Keratinocyte (primary cell): ENCODE measurements at regions not wholly inside any gene's neighbourhood (a gene's known extent, or its start where the extent isn't known, plus 50 kb on each side); places are given as distances from the start of the nearest gene placed in this dataset.

Experiments used
- DNase-seq: peaks from one replicate; pipeline ENCODE4 v3.0.0-alpha.2; 2011; ENCODE audit warnings: low read depth, missing footprints, low spot score
- FAIRE-seq: peaks from 2 replicates; lab custom pipeline; 2011; peaks lifted over from hg19 to GRCh38; lab: Jason Lieb, UNC
- H2AFZ ChIP-seq: 2 replicates; pipeline ENCODE4 v1.6.0; 2012; ENCODE audit warnings: low read length, control low read depth, inconsistent platforms; ENCODE audit not compliant: control insufficient read depth
- H3K27ac ChIP-seq: 2 replicates; pipeline ENCODE4 v1.5.1; 2011; ENCODE audit warnings: low read length; ENCODE audit not compliant: control insufficient read depth, insufficient read depth
- H3K27me3 ChIP-seq: 3 replicates; pipeline ENCODE4 v1.6.0; 2011; ENCODE audit warnings: low read length; ENCODE audit not compliant: control insufficient read depth, insufficient read depth; ENCODE audit errors: extremely low read depth
- H3K36me3 ChIP-seq, 2 experiments: 2 replicates in 1 of 2; 3 replicates in 1 of 2; pipeline ENCODE4 v1.5.1; 2011; ENCODE audit warnings: low read length in 2 of 2, mild to moderate bottlenecking in 1 of 2; ENCODE audit not compliant: control insufficient read depth in 2 of 2, insufficient read depth in 2 of 2; ENCODE audit errors: extremely low read depth in 1 of 2
- H3K4me1 ChIP-seq: 3 replicates; pipeline ENCODE4 v1.5.1; 2011; ENCODE audit warnings: low read length; ENCODE audit not compliant: control insufficient read depth, insufficient read depth; ENCODE audit errors: extremely low read depth
- H3K4me2 ChIP-seq: 3 replicates; pipeline ENCODE4 v1.6.0; 2011; ENCODE audit warnings: low read depth, low read length; ENCODE audit not compliant: control insufficient read depth, insufficient read depth; ENCODE audit errors: extremely low read depth
- H3K4me3 ChIP-seq, 3 experiments: fragments of 200-600 bp in 1 of 3; sonication (generic) in 1 of 3; 2 replicates in 2 of 3; 3 replicates in 1 of 3; pipeline ENCODE4 v1.5.1; 2011 to 2016; ENCODE audit warnings: low read length in 3 of 3, mild to moderate bottlenecking in 3 of 3, control low read depth in 2 of 3, inconsistent platforms in 1 of 3, low read depth in 1 of 3, mixed read lengths in 1 of 3, mixed run types in 1 of 3, moderate library complexity in 1 of 3; ENCODE audit not compliant: control insufficient read depth in 2 of 3, insufficient read depth in 2 of 3; ENCODE audit errors: extremely low read depth in 1 of 3
- H3K79me2 ChIP-seq: 2 replicates; pipeline ENCODE4 v1.6.0; 2012; ENCODE audit warnings: low read length; ENCODE audit not compliant: control insufficient read depth, insufficient read depth
- H3K9ac ChIP-seq: 3 replicates; pipeline ENCODE4 v1.6.0; 2011; ENCODE audit warnings: low read length; ENCODE audit not compliant: control insufficient read depth, insufficient read depth; ENCODE audit errors: extremely low read depth
- H3K9me1 ChIP-seq: 3 replicates; pipeline ENCODE4 v1.6.0; 2011; ENCODE audit warnings: low read length; ENCODE audit not compliant: control insufficient read depth, insufficient read depth; ENCODE audit errors: extremely low read depth
- H3K9me3 ChIP-seq: 2 replicates; pipeline ENCODE4 v1.5.1; 2012; ENCODE audit warnings: low read depth, low read length; ENCODE audit not compliant: control insufficient read depth
- H4K20me1 ChIP-seq: 3 replicates; pipeline ENCODE4 v1.6.0; 2011; ENCODE audit warnings: low read length; ENCODE audit not compliant: control insufficient read depth, insufficient read depth; ENCODE audit errors: extremely low read depth
- CTCF ChIP-seq, 3 experiments: IDR thresholded peaks in 1 of 3; conservative IDR thresholded peaks in 1 of 3; optimal IDR thresholded peaks in 1 of 3; 2 replicates in 2 of 3; 3 replicates in 1 of 3; pipeline versions ENCODE3 to v1.5.1; 2011; ENCODE audit warnings: low read length in 3 of 3, mild to moderate bottlenecking in 3 of 3, moderate library complexity in 2 of 3, control low read depth in 1 of 3, inconsistent platforms in 1 of 3; ENCODE audit not compliant: insufficient read depth in 2 of 3; ENCODE audit errors: extremely low read depth in 1 of 3
- EZH2 ChIP-seq: IDR thresholded peaks from one replicate; pipeline ENCODE4 v1.6.1; 2012; ENCODE audit warnings: inconsistent platforms, mild to moderate bottlenecking, low read length, moderate library complexity
- dilution Hi-C: fragments of 300-500 bp; cut with MboI; formaldehyde crosslinking; loops from one replicate; pipeline ENCODE4 v1.7.0; 2020; ENCODE audit warnings: low sequenced_read_pairs; ENCODE audit not compliant: extremely low pct_ligation_motif_present

- no peak overlapping the region for H3K27ac ChIP-seq
- dilution Hi-C loops: no loop called here
- no peak overlapping the region for H3K9ac ChIP-seq
These were observed 105.3 kb downstream of the SIK1 start for GRCh38 chr21:43321611-43322010.

GRCh38 chr21:43321111-43321510 is 105.8 kb downstream of the SIK1 start:
- H3K4me2 ChIP-seq: no peak overlapping the region
- dilution Hi-C loops: no loop called here
- FAIRE-seq: no peak

More at GRCh38 chr21:43321611-43322010, 105.3 kb downstream of the SIK1 start:
- Histone ChIP-seq H3K9me3 (no peaks in the 10 kb centered on the region), H3K36me3 (no peaks in the 10 kb centered on the region), H3K79me2 (no peaks in the 10 kb centered on the region), H3K4me3 (no peak overlapping the region), H3K9me1 (peaks cover under 1% of the 10 kb centered on the region), H3K27me3 (peaks cover 5% of the 10 kb centered on the region), H2AFZ (no peak overlapping the region), H4K20me1 (no peaks in the 10 kb centered on the region), H3K4me2 (no peak overlapping the region), H3K4me1 (peaks cover 11% of the 10 kb centered on the region)
- DNase-seq (no peak), FAIRE-seq (no peak)
- TF ChIP-seq CTCF (optimal IDR thresholded peaks at IDR 0.05 in 1 of 3, IDR thresholded peaks at IDR 0.05 in 1 of 3, conservative IDR thresholded peaks at IDR 0.05 in 1 of 3; ENCODE audit: extremely low read depth in 1 of 3, insufficient read depth in 2 of 3, low read length in 3 of 3) (no peak), EZH2 (no peak)

More at GRCh38 chr21:43321111-43321510, 105.8 kb downstream of the SIK1 start:
- no peak overlapping the region for H3K4me3 ChIP-seq
- no peak for DNase-seq
- TF ChIP-seq EZH2 (no peak), CTCF (optimal IDR thresholded peaks at IDR 0.05 in 1 of 3, IDR thresholded peaks at IDR 0.05 in 1 of 3, conservative IDR thresholded peaks at IDR 0.05 in 1 of 3; ENCODE audit: extremely low read depth in 1 of 3, insufficient read depth in 2 of 3, low read length in 3 of 3) (no peak)
- H3K79me2 ChIP-seq: no peaks in the 10 kb centered on the region
- H3K9me3 ChIP-seq: no peaks in the 10 kb centered on the region
- H3K27me3 ChIP-seq: no peaks in the 10 kb centered on the region
- no peaks in the 10 kb centered on the region for H3K9me1 ChIP-seq
- H3K27ac ChIP-seq: no peak overlapping the region
- H3K36me3 ChIP-seq: no peaks in the 10 kb centered on the region
- H2AFZ ChIP-seq: no peak overlapping the region
- no peak overlapping the region for H3K9ac ChIP-seq
- peaks cover 11% of the 10 kb centered on the region for H3K4me1 ChIP-seq
- no peaks in the 10 kb centered on the region for H4K20me1 ChIP-seq
